ENCODE measurements at regions not wholly inside any gene's neighbourhood (a gene's known extent, or its start where the extent isn't known, plus 50 kb on each side); places are given as distances from the start of the nearest gene placed in this dataset.
"Not testable (repeated sequence)": the region's sequence is repeated elsewhere in the genome, so short reads cannot be mapped to it uniquely, and the experiment has no call there.

DNA sequence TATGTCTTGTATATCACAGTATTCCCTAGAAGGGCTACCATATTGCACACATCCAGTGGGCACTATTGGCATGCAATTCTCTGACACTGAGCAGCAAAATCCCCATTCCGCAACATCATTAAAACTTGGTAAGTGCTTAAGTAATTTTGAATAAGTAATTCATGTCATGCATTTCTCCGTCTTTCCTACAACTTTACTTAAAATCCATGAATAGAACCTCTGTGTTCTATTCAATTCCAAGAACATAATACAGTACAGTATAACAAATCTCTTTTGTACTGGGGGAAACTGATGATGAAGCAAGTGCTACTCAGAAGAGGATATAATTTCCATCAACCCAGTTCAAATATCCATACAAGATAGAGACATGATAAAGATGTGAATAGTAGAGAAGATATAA, 80.9 kb upstream of the SEMA3C start:
- no peaks in the 10 kb centered on the region for H3K27me3 ChIP-seq (ENCODE audit: control insufficient read depth in 5 of 5, insufficient read depth in 4 of 5, low read length in 5 of 5)

DNA sequence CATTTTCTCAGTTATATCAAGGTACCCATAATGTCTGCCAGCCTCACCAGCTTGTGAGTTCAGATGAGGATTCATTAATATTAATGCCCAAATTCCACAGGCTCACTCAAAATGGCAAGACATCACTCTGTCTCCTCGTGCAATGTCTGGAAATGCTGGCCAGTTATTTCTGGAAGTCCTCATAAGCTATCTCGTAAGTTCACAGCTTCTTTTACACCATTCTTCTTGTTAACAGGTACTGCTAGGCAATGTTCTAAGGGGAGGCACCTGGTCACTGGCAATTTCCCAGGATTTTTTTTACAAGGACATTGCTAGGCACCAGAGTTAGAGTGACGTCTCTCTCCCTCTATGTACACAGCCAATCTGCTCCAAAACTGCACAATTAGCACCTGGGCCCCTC, 80.2 kb upstream of the SEMA3C start:
- H3K4me1 ChIP-seq (ENCODE audit: control insufficient read depth in 5 of 5, insufficient read depth in 5 of 5, low read length in 5 of 5) = peaks cover 0 to 6% (median 4%) of the 10 kb centered on the region in 5 donors
- no peaks in the 10 kb centered on the region for H3K9me3 ChIP-seq (ENCODE audit: control insufficient read depth in 5 of 5, low read length in 5 of 5)
- no peak overlapping the region for H3K4me3 ChIP-seq (ENCODE audit: low read depth in 1 of 5, low read length in 5 of 5)
- no peaks in the 10 kb centered on the region for H3K36me3 ChIP-seq (ENCODE audit: control insufficient read depth in 5 of 5, insufficient read depth in 5 of 5, low read length in 5 of 5)
- no peak overlapping the region for H3K9ac ChIP-seq (ENCODE audit: low read length in 5 of 5)
- no peaks in the 10 kb centered on the region for H3K27me3 ChIP-seq (ENCODE audit: control insufficient read depth in 5 of 5, insufficient read depth in 4 of 5, low read length in 5 of 5)
- H3K27ac ChIP-seq (ENCODE audit: low read depth, low read length) = no peak overlapping the region

More for the DNA sequence above, 80.9 kb upstream of the SEMA3C start:
- no peak overlapping the region for H3K27ac ChIP-seq (ENCODE audit: low read depth, low read length)
- H3K9ac ChIP-seq (ENCODE audit: low read length in 5 of 5) = no peak overlapping the region
- H3K9me3 ChIP-seq (ENCODE audit: control insufficient read depth in 5 of 5, low read length in 5 of 5) = no peaks in the 10 kb centered on the region
- H3K4me3 ChIP-seq (ENCODE audit: low read depth in 1 of 5, low read length in 5 of 5) = no peak overlapping the region
- peaks cover 0 to 11% (median 7%) of the 10 kb centered on the region in 5 donors for H3K4me1 ChIP-seq (ENCODE audit: control insufficient read depth in 5 of 5, insufficient read depth in 5 of 5, low read length in 5 of 5)
- H3K36me3 ChIP-seq (ENCODE audit: control insufficient read depth in 5 of 5, insufficient read depth in 5 of 5, low read length in 5 of 5) = no peaks in the 10 kb centered on the region

DNA sequence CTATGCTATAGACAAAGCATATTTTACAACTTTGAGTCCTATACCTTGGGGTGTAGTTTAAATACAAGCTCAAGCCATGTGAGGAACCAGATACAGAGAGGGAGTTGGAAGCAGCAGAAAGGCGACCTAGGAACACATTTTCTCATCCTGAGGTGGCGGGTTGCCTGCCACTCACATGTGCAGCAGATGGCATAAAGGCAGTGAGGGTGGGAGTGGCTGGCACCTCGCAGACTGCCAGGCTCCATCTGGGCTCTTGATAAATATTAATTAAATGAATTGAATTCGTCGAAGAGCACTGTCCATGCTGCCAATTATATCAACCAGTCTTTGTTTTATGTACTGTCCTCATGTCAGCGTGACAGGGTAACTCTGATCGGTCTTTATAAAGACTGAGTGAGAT, 79.0 kb upstream of the SEMA3C start:
- Histone ChIP-seq H3K9ac (ENCODE audit: low read length in 5 of 5) (no peak overlapping the region), H3K9me3 (ENCODE audit: control insufficient read depth in 5 of 5, low read length in 5 of 5) (no peaks in the 10 kb centered on the region), H3K27ac (ENCODE audit: low read depth, low read length) (no peak overlapping the region), H3K4me1 (ENCODE audit: control insufficient read depth in 5 of 5, insufficient read depth in 5 of 5, low read length in 5 of 5) (peaks cover 0 to 3% (median 0%) of the 10 kb centered on the region in 5 donors), H3K36me3 (ENCODE audit: control insufficient read depth in 5 of 5, insufficient read depth in 5 of 5, low read length in 5 of 5) (no peaks in the 10 kb centered on the region), H3K27me3 (ENCODE audit: control insufficient read depth in 5 of 5, insufficient read depth in 4 of 5, low read length in 5 of 5) (no peaks in the 10 kb centered on the region), H3K4me3 (ENCODE audit: low read depth in 1 of 5, low read length in 5 of 5) (no peak overlapping the region)

DNA sequence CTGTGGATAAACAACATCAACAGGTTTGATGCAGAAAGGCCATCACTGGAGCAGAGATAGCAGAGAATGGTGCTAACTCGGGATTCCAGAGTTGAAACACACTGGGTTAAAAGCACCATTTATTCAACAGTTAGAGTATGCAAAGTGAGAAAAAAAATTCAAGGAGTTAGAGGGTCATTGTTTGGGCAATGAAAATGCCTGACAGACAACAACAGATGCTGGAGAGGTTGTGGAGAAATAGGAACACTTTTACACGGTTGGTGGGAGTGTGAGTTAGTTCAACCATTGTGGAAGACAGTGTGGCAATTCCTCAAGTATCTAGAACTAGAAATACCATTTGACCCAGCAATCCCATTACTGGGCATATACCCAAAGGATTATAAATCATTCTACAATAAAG, 77.4 kb upstream of the SEMA3C start:
- not testable (repeated sequence) for H3K9me3 ChIP-seq (ENCODE audit: control insufficient read depth in 5 of 5, low read length in 5 of 5)

DNA sequence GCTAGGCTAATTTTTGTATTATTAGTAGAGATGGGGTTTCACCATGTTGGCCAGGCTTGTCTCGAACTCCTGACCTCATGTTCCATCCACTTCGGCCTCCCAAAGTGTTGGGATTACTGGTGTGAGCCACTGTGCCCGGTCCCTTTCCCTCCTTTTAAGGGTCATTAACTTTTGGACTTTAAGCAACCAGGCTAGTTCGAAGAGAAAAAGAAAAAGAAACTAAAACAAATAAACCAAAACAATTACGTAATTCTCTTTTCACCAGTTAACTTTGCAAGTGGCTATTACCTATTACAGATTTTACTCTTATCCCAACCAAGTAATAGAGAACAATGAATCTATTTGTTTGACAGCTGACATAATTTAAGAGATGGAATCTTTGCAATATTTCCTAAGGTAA, 72.8 kb upstream of the SEMA3C start:
- Histone ChIP-seq H3K36me3 (ENCODE audit: control insufficient read depth in 5 of 5, insufficient read depth in 5 of 5, low read length in 5 of 5) (no peaks in the 10 kb centered on the region), H3K4me3 (ENCODE audit: low read depth in 1 of 5, low read length in 5 of 5) (no peak overlapping the region), H3K9ac (ENCODE audit: low read length in 5 of 5) (no peak overlapping the region), H3K27ac (ENCODE audit: low read depth, low read length) (no peak overlapping the region), H3K9me3 (ENCODE audit: control insufficient read depth in 5 of 5, low read length in 5 of 5) (no peaks in the 10 kb centered on the region), H3K27me3 (ENCODE audit: control insufficient read depth in 5 of 5, insufficient read depth in 4 of 5, low read length in 5 of 5) (no peaks in the 10 kb centered on the region), H3K4me1 (ENCODE audit: control insufficient read depth in 5 of 5, insufficient read depth in 5 of 5, low read length in 5 of 5) (no peaks in the 10 kb centered on the region)

More for the DNA sequence above, 77.4 kb upstream of the SEMA3C start:
- H3K4me3 ChIP-seq (ENCODE audit: low read depth in 1 of 5, low read length in 5 of 5); H3K27me3 ChIP-seq (ENCODE audit: control insufficient read depth in 5 of 5, insufficient read depth in 4 of 5, low read length in 5 of 5); H3K4me1 ChIP-seq (ENCODE audit: control insufficient read depth in 5 of 5, insufficient read depth in 5 of 5, low read length in 5 of 5); H3K9ac ChIP-seq (ENCODE audit: low read length in 5 of 5); H3K36me3 ChIP-seq (ENCODE audit: control insufficient read depth in 5 of 5, insufficient read depth in 5 of 5, low read length in 5 of 5); H3K27ac ChIP-seq (ENCODE audit: low read depth, low read length): not testable (repeated sequence)

DNA sequence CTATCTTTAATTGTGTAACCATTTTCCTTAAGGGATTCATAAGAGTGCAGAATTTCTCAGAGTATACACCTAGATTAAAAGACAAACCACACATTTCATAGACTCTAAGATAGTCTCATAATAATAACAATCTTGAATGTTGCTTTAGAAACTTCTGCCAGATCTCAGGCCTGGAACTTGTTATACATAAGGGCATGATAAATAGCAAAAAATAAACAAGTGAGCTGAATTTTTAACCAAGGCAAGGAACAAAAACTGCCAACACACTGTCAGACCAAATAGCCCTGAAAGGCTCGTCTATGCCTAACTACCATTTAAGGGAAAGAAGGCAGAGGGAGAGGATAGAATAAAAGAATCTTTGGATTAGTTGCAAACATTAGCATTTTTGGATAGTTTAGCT, 65.8 kb upstream of the SEMA3C start:
- Histone ChIP-seq H3K9ac (ENCODE audit: low read length in 5 of 5) (no peak overlapping the region), H3K9me3 (ENCODE audit: control insufficient read depth in 5 of 5, low read length in 5 of 5) (no peaks in the 10 kb centered on the region), H3K27me3 (ENCODE audit: control insufficient read depth in 5 of 5, insufficient read depth in 4 of 5, low read length in 5 of 5) (no peaks in the 10 kb centered on the region), H3K27ac (ENCODE audit: low read depth, low read length) (no peak overlapping the region), H3K36me3 (ENCODE audit: control insufficient read depth in 5 of 5, insufficient read depth in 5 of 5, low read length in 5 of 5) (no peaks in the 10 kb centered on the region), H3K4me1 (ENCODE audit: control insufficient read depth in 5 of 5, insufficient read depth in 5 of 5, low read length in 5 of 5) (no peaks in the 10 kb centered on the region), H3K4me3 (ENCODE audit: low read depth in 1 of 5, low read length in 5 of 5) (no peak overlapping the region)

DNA sequence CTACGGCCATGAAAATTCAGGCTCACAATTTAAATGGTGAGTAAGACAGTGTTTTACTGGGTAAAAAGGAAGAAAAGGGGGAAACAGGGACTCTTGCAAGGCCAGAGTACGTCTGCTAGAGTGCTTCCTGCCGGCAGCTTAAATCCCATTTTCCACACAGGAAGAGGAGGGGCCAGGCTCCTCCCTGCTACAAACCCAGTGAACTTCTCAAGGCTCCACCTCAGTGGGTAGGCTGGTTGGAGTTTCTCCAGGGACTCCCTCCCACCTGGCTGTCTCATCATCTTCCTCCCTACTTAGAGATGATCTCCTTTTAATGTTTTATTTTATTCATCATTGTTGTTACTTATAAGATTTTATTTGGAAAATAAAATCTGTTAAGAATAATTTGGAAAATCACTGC, 62.6 kb upstream of the SEMA3C start:
- H3K9me3 ChIP-seq (ENCODE audit: control insufficient read depth in 5 of 5, low read length in 5 of 5) = peaks cover 0 to 7% (median 5%) of the 10 kb centered on the region in 5 donors
- no peak overlapping the region for H3K9ac ChIP-seq (ENCODE audit: low read length in 5 of 5)
- no peak overlapping the region for H3K4me3 ChIP-seq (ENCODE audit: low read depth in 1 of 5, low read length in 5 of 5)
- no peak overlapping the region for H3K27ac ChIP-seq (ENCODE audit: low read depth, low read length)
- no peaks in the 10 kb centered on the region for H3K27me3 ChIP-seq (ENCODE audit: control insufficient read depth in 5 of 5, insufficient read depth in 4 of 5, low read length in 5 of 5)
- H3K36me3 ChIP-seq (ENCODE audit: control insufficient read depth in 5 of 5, insufficient read depth in 5 of 5, low read length in 5 of 5) = no peaks in the 10 kb centered on the region
- no peaks in the 10 kb centered on the region for H3K4me1 ChIP-seq (ENCODE audit: control insufficient read depth in 5 of 5, insufficient read depth in 5 of 5, low read length in 5 of 5)

DNA sequence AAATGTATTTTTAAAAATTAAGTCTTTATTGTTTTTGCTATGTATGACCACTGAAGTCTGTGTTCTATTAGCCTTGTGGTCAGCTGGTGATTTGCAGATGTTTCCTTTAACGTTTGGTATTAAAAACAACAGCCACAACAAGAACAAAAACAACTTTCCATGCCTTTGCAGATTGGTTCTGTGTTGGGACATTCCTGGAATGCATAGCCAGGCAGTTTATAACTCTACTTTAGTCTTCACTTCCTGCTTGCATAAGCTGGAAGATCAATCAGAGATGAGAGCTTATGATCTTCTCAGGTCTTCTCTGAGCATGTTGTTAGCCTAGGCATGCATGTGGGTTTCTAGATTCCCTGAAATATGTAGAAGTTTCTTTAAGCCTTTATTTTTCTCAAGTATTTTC, 58.9 kb upstream of the SEMA3C start:
- H3K9me3 ChIP-seq (ENCODE audit: control insufficient read depth in 5 of 5, low read length in 5 of 5) = peaks cover 0 to 9% (median 5%) of the 10 kb centered on the region in 5 donors
- H3K4me3 ChIP-seq (ENCODE audit: low read depth in 1 of 5, low read length in 5 of 5) = no peak overlapping the region
- H3K36me3 ChIP-seq (ENCODE audit: control insufficient read depth in 5 of 5, insufficient read depth in 5 of 5, low read length in 5 of 5) = no peaks in the 10 kb centered on the region
- no peaks in the 10 kb centered on the region for H3K4me1 ChIP-seq (ENCODE audit: control insufficient read depth in 5 of 5, insufficient read depth in 5 of 5, low read length in 5 of 5)
- H3K27ac ChIP-seq (ENCODE audit: low read depth, low read length) = no peak overlapping the region
- H3K27me3 ChIP-seq (ENCODE audit: control insufficient read depth in 5 of 5, insufficient read depth in 4 of 5, low read length in 5 of 5) = no peaks in the 10 kb centered on the region
- no peak overlapping the region for H3K9ac ChIP-seq (ENCODE audit: low read length in 5 of 5)

DNA sequence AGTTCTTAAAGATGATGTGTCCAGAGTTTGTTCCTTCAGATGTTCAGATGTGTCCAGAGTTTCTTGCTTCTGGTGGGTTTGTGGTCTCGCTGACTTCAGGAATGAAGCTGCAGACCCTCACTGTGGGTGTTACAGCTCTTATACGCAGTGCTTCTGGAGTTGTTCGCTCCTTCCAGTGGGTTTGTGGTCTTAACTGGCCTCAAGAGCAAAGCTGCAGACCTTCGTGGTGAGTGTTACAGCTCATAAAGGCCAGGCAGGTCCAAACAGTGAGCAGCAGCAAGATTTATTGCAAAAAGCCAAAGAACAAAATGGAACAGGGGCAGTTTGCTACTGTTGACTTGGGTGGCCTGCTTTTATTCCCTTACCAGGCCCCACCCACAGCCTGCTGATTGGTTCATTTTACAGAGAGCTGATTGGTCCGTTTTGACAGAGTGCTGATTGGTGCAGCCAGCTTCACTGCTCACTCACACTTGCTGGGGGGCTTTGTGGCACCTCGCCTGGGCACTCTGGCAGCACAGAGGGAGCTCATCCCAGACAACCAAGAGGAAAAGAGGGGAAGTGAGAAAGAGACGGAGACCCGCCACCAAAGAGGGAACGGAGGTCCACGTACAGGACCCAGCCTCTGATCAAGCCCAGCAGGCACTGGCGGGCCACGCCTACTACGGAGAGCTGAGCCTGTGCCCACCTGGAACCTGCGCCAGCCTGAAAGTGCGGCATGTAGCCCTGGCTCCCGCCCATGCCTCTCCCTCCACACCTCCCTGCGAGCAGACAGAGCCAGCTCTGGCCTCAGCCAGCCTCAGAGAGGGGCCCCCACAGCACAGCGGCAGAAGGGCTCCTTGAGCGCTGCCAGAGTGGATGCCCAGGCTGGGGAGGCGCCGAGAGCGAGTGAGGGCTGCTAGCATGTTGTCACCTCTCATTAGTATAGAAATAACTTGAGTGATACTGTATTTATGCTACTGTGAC, 55.8 kb upstream of the SEMA3C start:
- Histone ChIP-seq H3K9me3 (ENCODE audit: control insufficient read depth in 5 of 5, low read length in 5 of 5) (peaks cover 0 to 9% (median 5%) of the 10 kb centered on the region in 5 donors), H3K27ac (ENCODE audit: low read depth, low read length) (no peak overlapping the region), H3K4me3 (ENCODE audit: low read depth in 1 of 5, low read length in 5 of 5) (no peak overlapping the region), H3K27me3 (ENCODE audit: control insufficient read depth in 5 of 5, insufficient read depth in 4 of 5, low read length in 5 of 5) (no peaks in the 10 kb centered on the region), H3K9ac (ENCODE audit: low read length in 5 of 5) (no peak overlapping the region), H3K4me1 (ENCODE audit: control insufficient read depth in 5 of 5, insufficient read depth in 5 of 5, low read length in 5 of 5) (no peaks in the 10 kb centered on the region), H3K36me3 (ENCODE audit: control insufficient read depth in 5 of 5, insufficient read depth in 5 of 5, low read length in 5 of 5) (no peaks in the 10 kb centered on the region)

DNA sequence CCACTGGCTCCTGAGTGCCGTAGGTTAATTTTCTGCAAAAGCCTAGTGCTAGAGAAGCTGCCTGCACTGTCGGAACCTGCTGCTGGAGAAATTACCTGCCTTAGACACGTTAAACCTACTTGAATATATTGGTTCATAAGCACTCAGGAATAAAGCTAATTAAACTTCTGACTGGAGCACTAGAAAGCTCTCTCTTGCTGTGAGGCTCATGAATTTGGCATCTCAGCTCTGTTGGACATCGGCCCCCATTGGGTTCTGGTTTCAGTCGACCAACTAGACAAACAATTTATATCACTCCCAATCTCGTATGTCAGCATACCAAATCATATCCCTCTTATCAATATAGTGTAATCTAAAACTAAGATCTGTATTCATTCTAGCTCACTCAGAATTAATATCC, 52.4 kb upstream of the SEMA3C start:
- Histone ChIP-seq H3K36me3 (ENCODE audit: control insufficient read depth in 5 of 5, insufficient read depth in 5 of 5, low read length in 5 of 5) (no peaks in the 10 kb centered on the region), H3K4me1 (ENCODE audit: control insufficient read depth in 5 of 5, insufficient read depth in 5 of 5, low read length in 5 of 5) (no peaks in the 10 kb centered on the region), H3K9ac (ENCODE audit: low read length in 5 of 5) (no peak overlapping the region), H3K4me3 (ENCODE audit: low read depth in 1 of 5, low read length in 5 of 5) (no peak overlapping the region), H3K27me3 (ENCODE audit: control insufficient read depth in 5 of 5, insufficient read depth in 4 of 5, low read length in 5 of 5) (no peaks in the 10 kb centered on the region), H3K9me3 (ENCODE audit: control insufficient read depth in 5 of 5, low read length in 5 of 5) (peaks cover 0 to 3% (median 0%) of the 10 kb centered on the region in 5 donors), H3K27ac (ENCODE audit: low read depth, low read length) (no peak overlapping the region)
